G401.6 (cell line): ENCODE measurements at regions not wholly inside any gene's neighbourhood (a gene's known extent, or its start where the extent isn't known, plus 50 kb on each side); places are given as distances from the start of the nearest gene placed in this dataset.
"Not testable (repeated sequence)": the region's sequence is repeated elsewhere in the genome, so short reads cannot be mapped to it uniquely, and the experiment has no call there.

Experiments used
- FAIRE-seq: peaks from 2 replicates; lab custom pipeline; 2012; peaks lifted over from hg19 to GRCh38; lab: Jason Lieb, UNC

DNA sequence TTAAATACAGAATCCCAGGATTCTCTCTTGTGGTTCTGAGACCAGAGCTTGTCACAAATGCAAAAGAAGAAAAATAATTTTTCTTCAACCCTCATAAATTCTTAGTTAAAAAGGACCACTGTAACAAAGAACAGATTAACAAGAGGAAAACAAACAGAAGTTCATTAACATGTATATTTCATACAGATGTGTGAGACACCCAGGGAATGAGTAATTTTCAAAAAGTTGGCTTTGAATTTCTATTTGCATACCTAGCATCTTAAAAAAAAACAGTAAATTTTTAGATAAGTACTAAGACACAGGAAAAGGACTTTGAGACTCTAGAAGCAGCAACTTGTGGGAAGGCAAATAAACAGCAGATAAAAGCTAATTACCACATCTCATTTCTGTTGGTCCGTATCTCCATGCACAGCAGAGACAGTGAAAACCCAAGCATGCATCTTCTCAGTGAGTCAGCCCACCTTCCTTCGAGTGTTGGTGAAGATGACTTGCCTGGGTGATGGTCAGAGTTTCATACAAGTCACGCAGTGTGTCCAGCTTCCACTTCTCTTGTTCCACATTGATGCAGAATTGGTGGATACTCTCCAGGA is 399.9 kb upstream of the ADAMTS5 start:
- no peak for FAIRE-seq

DNA sequence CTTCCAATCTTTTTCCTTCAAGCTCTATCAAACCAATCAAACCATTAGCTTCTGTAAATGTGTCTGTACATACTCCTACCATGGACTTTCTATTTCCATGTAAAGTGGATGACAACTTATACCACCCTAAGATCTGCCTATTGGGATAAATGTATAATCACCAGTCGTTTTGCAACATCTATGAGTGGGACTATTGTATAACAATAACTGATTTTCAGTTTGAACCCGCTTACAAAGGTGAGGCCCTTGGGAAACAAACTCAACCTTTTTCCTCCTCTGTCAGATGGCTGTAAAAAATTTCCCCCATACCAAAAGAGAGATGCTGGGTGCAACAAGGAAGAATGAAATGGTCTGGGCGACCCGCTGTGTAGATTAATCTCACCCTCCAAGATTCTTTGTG is 399.1 kb upstream of the ADAMTS5 start:
- FAIRE-seq: no peak

DNA sequence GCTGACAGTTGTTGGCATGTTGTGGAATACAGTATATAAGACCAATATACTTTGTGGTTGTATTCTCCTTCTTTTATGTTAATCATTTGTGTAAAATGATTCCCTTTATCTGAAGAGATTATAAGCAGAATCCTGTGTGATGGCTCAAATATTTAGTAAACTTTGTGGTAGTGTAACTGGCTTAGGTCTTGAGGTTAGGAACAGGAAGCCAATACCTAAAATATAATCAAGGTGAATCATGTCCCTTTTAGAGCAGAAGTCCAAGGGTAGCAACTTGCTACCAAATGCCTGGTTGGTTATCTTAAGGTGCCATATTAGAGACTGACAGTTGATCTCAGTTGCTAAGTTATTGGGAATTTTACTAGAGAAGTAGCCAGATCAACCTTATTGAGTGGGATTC is 398.5 kb upstream of the ADAMTS5 start:
- FAIRE-seq: no peak

DNA sequence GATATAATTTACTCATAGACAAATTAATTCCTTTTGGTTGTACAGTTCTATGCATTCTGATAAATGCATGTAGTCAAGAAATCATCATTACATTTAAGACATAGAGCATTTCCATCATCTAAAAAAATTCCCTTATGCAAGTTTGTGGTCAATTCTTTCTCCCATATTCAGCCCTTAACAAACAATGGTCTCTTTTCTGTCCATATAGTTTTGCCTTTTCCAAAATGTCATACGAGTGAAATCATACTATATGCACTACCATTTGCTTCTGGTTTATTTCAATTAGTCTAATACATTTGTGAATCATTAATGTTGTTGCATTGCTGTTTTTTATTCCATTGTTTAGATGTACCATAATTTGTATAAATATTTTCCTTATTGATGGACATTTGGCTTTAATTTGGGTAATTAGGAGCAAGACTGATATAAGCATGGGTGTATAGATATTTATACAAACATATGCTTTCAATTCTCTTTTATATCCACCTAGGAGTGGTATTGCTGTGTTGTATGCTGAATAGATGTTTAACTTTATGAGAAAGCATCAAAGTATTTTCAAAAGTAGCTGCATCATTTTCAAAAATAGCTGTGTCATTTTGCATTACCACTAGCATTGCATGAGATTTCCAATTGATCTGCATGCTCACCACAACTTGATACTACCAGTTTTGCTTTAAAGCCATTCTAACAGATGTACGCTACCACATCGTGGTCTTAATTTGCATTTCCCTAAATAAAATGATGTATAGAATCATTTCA is 397.0 kb upstream of the ADAMTS5 start:
- no peak for FAIRE-seq

DNA sequence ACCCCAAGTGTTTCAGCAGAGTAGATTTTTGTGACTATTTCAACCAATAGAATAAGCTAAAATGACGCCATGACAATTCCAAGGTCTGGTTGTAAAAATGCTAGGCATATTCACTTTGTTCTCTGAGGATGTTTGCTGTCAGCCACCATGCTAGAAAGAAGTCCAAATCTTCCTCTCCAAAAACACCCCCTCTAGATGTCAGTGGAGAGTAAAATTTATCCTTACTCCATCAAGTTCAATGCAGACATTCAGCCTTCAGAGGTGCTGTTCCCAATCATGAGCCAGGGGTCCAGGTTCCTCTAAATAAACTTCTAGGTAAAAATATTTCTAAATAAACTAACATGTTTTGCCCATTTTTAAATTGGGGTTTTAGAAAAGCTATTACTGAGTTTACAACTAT is 395.4 kb upstream of the ADAMTS5 start:
- no peak for FAIRE-seq

DNA sequence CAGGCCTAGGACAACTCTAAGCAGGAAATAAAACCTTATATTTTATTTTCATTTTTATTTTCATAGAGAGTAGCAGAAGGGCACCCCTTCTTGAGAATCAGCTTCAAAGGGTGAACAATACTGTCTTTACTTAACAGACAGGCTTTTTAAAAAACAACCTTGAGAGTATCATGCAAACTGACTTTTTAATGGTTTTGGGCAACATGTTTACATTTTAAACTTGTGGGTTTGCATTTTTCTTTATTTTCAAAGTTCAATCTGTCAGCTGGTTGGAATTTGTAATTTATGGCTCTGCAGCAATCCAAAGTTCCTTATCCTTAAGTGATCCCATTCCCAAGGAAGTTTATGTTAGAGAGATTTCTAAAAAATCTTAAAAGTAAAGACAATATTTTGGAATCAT is 392.3 kb upstream of the ADAMTS5 start:
- no peak for FAIRE-seq

DNA sequence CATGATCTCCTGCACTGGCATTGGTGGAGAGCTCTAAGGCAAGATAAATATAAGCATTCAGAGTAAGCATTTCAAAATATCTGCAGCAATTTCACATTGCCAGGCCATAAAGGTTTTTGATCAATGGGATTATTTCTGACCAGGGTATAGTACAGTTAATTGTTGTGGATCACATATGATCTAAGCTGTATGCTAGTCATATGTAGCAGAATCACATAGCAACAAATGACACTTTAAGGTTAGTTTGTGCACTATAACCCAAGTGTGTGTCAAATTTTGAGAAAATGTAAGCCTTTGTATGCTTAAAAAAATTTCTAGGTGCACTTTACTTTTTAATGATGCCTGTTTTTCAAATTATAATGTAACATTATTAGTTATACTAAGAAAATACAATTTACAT is 386.0 kb upstream of the ADAMTS5 start:
- FAIRE-seq: no peak

DNA sequence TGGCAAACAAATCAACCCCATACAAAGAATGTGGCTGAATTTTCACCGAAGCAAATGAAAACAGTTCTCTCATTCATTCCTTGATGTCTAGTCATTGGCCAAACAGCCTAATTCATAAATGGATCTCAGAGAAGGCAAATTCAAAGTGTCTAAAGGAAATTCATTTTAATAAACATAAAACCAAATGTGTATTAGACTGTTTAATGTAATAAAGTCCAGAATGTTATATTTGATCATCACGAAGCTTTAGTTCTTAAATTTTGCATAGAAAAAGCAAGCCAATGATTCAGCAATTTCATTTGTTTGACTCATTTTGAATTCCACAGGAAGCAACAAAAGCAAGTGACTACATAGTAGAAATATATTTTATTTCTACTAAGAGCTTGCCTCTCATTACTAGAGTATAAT is 379.2 kb upstream of the ADAMTS5 start:
- FAIRE-seq: no peak

DNA sequence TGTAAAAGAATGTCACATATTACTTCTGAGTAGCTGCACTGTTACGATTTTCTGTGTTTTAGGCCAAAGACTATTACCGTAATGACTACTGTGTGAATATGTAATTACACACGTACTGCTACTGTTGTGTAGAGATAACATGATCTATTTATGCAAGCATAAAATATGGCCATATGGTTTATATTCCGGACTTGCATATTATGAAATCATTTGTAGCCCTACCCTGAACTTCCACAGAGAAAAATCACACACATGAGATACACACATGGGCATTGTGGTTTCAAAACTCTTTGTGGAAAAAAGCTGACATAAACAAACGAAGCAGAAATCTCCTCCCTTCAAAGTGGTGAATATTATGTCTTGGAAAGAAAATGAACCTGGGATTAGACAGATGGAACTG is 373.0 kb upstream of the ADAMTS5 start:
- no peak for FAIRE-seq

DNA sequence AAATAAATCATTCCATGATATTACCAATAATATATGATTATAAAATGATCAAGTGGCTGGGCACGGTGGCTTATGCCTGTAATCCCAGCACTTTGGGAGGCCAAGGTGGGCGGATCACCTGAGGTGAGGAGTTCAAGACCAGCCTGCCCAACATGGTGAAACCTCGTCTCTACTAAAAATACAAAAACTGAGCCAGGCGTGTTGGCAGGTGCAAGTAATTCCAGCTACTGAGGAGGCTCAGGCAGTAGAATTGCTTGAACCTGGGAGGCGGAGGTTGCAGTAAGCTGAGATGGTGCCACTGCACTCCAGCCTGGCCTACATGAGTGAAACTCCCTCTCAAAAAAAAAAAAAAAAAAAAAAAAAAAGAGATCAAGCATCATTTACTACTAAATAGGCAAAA is 371.1 kb upstream of the ADAMTS5 start:
- FAIRE-seq: not testable (repeated sequence)

DNA sequence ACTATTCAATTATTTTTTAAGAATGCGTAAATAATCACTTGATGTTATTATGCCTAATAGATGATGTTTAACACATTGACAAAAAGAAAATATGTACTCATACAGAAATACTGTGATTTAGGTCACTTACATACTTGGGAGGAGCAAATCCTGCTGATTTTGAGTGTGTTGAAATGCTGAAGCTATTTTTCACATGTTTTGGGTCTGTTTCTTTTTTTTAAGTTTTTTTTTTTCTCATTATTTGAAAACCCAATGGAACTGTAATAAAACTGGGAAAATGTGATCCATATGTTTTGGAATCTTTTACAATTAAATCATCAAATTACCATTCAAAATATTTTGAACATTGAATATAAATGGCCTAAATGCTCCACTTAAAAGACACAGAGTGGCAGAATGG is 366.2 kb upstream of the ADAMTS5 start:
- no peak for FAIRE-seq

DNA sequence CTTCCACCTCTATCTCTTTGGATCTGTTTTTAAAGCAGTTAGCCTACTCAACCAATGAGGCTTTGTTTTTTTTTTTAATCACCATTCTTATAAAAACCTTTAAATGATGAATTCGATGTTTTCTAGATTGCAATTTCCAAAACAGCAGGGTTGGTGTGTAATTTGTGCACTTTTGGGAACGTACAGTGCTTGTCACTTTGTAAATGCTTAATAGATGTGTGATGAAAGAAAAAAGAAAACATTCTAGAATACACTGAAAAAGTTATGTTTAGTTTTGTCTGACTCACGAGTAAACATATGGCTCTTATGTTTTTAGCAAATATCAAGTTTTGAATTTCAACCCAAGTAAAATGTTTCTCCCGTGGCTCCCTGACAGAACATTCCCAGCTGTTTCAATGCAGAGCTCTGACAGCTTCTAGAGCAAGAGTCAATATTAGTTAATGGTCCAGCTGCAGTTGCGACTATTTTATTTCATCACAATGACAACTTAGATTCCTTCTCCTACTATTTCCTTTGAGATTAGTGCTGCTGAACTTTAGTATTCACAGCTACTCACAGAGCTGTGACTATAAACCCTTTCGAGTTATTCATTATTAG is 362.5 kb upstream of the ADAMTS5 start:
- no peak for FAIRE-seq

DNA sequence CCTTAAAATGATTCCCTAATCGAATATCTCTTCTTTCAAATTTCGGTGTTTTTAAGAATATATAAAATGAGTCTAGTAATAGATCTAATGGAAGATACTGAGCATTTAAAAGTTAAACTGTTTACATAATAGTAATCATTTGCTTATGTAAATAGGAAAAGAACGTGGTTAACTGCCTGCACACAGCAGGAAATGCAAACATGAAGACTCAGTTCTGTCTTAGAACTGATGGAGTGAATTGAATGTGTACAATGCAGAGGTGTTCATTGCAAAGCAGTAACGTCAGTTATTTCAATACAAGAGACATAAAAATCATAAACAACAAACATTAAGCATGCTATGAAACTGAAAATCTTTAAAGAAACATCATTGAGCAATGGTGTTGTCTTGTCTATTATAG is 359.4 kb upstream of the ADAMTS5 start:
- FAIRE-seq: no peak

DNA sequence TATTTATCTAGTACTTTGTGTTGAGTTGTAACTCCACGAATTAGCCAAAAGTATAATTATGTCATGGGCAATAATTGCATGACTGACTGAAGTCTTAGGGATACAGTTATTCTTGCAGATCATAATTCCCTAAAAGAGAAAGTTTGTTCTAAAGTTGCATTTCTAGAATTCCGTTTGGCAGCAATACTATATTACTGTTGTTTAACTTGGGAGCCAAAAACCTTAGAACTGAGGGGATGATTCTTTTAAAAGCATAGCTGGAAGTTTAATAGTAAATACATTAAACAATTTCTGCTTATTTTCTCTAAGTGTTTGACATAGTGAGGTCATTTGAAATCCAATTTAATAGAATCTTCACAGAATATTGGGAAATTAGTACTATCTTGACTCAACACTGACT is 356.4 kb upstream of the ADAMTS5 start:
- no peak for FAIRE-seq

DNA sequence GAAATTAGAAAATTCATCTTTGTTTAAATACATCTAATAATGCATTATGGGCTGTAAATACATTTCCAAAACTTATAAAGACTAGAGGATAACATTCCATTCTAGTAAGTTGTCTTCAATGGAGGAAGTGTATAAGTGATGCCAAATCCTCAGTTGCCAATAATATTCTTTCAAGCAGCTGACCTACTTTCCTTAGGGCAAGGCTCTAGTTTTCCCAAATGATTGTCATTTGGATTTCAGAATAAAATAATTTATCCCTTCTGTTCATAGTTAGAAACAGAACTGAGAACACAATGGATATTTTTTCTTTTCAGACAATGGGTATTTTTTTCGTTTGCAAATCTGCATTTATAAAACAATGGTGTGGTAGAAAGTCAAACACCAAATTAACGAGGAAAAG is 354.9 kb upstream of the ADAMTS5 start:
- no peak for FAIRE-seq

DNA sequence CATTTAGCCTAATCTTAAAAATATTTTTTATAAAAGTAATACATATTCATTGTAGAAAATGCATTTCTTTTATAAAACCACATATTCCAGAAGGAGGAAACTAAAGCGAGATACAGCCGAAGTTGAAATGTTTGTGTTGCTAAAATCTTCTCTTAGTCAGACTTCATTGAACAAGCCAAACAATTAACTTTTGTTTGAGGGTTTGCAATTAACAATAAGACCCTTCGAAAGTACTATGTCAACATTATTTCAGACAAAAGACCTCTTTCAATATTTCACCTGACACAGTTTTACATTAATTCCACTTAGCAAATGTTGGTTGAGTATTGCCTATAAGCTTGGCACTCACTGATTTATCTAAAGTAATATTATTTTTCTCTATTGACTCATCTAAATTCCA is 354.0 kb upstream of the ADAMTS5 start:
- no peak for FAIRE-seq

DNA sequence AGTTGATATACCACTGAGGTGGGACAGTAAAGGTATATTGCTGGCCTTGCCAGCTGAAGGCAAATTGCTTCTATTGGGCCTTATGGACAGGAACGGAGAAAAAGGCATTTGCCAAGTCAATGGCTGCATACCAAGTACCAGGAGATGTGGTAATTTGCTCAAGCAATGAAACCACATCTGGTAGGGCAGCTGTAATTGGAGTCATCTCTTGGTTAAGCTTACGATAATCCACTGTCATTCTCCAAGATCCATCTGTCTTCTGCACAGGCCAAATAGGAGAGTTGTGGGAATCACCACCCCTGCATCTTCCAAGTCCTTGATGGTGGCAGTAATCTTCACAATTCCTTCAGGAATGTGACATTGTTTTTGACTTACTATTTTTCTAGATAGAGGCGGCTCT is 350.7 kb upstream of the ADAMTS5 start:
- FAIRE-seq: not testable (repeated sequence)

DNA sequence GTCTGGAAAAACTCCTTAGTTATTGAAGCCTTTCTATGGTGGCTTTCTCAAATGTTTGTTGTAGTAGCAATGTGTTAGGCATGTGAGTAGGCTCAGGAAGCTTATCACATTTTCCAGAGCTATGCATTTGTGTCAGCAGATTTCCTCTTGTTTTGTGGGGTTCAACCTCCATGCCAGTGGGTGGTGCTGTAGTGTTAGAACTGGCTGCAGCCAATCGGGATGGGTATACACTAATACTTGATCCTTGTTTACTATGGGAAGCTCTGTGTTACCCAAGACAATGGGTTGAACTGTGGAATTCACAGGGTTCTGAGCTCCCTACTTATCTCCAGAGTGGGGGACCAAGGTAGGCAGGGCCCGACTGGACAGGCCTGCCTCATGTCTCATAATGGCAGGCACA is 348.5 kb upstream of the ADAMTS5 start:
- FAIRE-seq: no peak

DNA sequence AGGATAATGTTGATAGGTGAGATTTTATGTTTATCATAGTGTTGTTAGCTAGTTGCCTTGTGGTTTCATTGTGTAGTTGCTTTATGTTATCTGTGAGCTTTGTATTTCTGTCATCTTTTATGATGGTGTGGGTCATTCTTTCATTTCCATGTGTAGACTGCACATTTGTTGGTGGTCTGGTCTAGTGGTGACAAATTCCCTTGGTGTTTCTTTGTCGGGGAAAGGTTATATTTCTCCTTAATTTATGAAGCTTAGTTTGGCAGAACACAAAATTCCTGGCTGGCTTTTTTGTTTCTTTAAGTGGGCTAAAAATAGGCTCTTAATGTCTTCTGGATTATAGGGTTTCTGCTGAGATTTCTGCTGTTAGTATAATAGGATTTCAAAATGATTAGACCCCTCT is 347.2 kb upstream of the ADAMTS5 start:
- no peak for FAIRE-seq

DNA sequence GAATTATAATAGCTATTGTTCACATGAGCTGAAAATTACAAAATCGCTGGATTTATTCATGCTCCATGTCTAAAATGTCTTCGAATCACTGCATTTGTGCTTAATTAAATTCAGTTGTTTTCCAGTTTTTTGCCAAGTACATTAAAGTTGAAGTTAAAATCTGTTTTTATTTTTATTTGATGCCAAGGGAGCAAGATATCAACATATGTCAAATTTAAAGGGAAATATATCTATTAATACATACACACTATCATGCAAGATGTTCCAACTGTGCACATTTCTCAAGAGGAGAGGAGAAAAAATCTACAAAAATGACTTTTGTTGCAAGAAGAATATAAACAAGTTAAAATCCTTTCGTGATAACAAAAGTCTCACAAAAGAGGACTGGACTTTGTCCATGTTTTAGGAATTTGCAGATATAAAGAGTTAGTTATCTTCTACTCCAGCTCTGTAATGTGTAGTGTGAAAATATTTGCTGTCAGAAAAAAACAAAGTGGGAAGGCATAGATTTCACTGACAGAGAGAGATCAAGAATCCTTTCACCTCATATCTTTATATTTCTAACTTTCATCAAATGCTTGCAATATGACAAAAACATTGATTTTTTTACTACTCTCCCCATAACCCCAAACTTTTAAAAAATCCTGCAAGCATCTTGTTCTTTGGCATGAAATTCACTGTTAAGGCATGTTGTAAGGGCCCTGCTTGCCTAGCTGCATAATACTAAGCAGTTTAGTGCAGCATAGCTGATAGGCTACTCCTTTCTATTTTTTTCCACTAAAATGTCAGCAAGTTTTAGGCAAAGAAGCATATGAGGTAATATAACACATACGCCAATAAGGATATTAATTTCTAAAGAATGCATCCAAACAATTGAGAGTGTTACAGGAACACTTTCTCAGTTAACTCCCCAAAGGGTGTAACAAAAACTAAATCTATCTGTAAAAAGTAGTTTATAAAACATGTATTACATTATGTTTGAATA is 340.2 kb upstream of the ADAMTS5 start:
- no peak for FAIRE-seq

DNA sequence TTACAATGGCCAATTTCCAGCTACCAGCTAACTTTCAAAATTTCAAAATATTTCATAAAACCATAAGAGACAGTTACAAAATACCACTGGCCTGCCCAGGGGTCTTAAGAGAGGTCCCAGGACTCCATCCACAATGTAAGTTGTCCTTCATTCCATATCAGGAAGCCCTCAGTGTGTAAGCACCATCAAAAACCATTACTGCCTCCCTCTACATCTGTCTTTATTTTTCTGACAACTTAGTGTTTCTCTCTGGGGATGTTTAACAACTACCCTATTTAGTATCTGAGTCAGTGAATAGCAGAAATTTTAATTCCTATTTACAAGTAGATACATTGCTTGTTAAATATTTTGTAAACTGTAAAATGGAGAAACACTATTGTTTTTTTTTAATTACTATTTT is 339.3 kb upstream of the ADAMTS5 start:
- no peak for FAIRE-seq

DNA sequence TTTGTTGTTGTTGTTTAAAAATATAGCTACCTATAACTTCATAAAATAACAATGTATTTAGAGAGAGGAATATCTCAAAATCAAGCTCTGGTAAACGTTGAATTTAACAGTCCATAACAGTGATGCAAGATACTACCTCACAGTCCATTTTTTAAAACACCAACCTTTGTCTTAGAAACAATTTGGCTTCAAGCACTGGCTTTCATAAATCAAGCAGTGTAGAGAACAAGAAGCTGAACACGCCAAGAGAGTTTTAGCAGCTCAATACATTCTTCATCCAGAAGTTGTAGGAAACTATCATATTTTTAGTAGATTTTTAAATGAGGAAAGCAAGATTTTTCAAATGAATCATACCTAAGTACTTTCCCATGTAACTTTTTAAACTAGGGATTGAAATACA is 334.3 kb upstream of the ADAMTS5 start:
- FAIRE-seq: no peak

DNA sequence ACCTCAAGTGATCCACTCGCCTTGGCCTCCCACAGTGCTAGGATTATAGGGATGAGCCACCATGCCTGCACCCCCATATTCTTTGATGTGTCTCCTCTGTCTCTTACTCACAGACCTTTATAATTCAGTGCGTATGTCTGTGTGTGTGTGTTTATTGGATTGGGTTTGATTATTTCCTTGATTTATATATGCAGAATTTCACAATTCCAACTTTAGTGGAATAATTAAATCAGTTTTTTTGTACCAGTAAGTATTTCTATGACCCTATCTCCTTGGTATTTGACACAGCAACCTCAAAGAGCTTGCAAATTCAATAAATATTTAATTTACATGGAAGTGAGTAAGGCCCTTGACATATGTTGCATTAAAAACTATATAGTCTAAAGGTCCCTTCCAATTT is 333.9 kb upstream of the ADAMTS5 start:
- no peak for FAIRE-seq
